Thyroid gland (tissue), 4 donors: ENCODE measurements at regions not wholly inside any gene's neighbourhood (a gene's known extent, or its start where the extent isn't known, plus 50 kb on each side); places are given as distances from the start of the nearest gene placed in this dataset.

ENCODE experiments used
- DNase-seq, 2 donors: peaks; one replicate each; pipeline ENCODE4 v3.0.0-alpha.2; 2019
- H3K27ac ChIP-seq, 3 donors: fragments of 200-600 bp; sonication (generic); 1 replicate in 2 of 3; 2 replicates in 1 of 3; pipeline ENCODE4 v1.5.1; 2016 to 2019; ENCODE audit warnings: mild to moderate bottlenecking in 1 of 3, moderate library complexity in 1 of 3
- H3K27me3 ChIP-seq: fragments of 200-600 bp; sonication (generic); one replicate; pipeline ENCODE4 v1.5.1; 2019
- H3K36me3 ChIP-seq, 2 donors: fragments of 200-600 bp; sonication (generic); one replicate each; pipeline ENCODE4 v1.5.1; 2016 to 2019
- H3K4me1 ChIP-seq, 2 donors: fragments of 200-600 bp; sonication (generic); one replicate each; pipeline ENCODE4 v1.5.1; 2017 to 2019
- H3K4me3 ChIP-seq, 3 donors: fragments of 200-600 bp; sonication (generic); replicated peaks in 1 of 3; 1 replicate in 2 of 3; 2 replicates in 1 of 3; pipeline ENCODE4 v1.5.1; 2016; ENCODE audit warnings: mild to moderate bottlenecking in 1 of 3
- H3K9me3 ChIP-seq: fragments of 200-600 bp; sonication (generic); one replicate; pipeline ENCODE4 v1.5.1; 2017
- CTCF ChIP-seq, 6 experiments: fragments of 200-600 bp in 3 of 6; fragments of 450-650 bp in 3 of 6; sonication (generic) in 3 of 6; IDR thresholded peaks; one replicate each; pipeline ENCODE4 v1.5.1; 2016 to 2019; ENCODE audit warnings: antibody characterized with exemption in 6 of 6, mild to moderate bottlenecking in 2 of 6, inconsistent platforms in 1 of 6, moderate library complexity in 1 of 6
- POLR2A ChIP-seq, 2 donors: fragments of 450-650 bp; IDR thresholded peaks; one replicate each; pipeline ENCODE4 v1.6.1; 2017; ENCODE audit warnings: antibody characterized with exemption in 2 of 2, mild to moderate bottlenecking in 2 of 2, moderate library complexity in 1 of 2
- WGBS, 2 donors: methylation state at CpG; one replicate each; pipeline ENCODE4 v1.1.5; 2017; 5-methylcytosine and 5-hydroxymethylcytosine counted together
- intact Hi-C: fragments of 100-400 bp; cut with DNase I; formaldehyde crosslinking; loops from one replicate; pipeline ENCODE4 v1.15.1; 2023

- TF ChIP-seq POLR2A (IDR thresholded peaks at IDR 0.05): no peak
- no peak for TF ChIP-seq CTCF (IDR thresholded peaks at IDR 0.05)
- WGBS, 2 donors: 86% methylated on average over 4 of the region's 4 CpGs
- H3K4me3 ChIP-seq: no peak overlapping the region
- H3K9me3 ChIP-seq: no peaks in the 10 kb centered on the region
- intact Hi-C loops: no loop called here
- H3K27me3 ChIP-seq: no peaks in the 10 kb centered on the region
- H3K4me1 ChIP-seq: no peaks in the 10 kb centered on the region
- no peak overlapping the region for H3K27ac ChIP-seq
- no peaks in the 10 kb centered on the region for H3K36me3 ChIP-seq
- DNase-seq: no peak
These were observed 719.0 kb upstream of the ZNF385D start for GRCh38 chr3:22469995-22470394.

GRCh38 chr3:22471557-22471956, 720.5 kb upstream of the ZNF385D start:
- H3K9me3 ChIP-seq: no peaks in the 10 kb centered on the region
- 71 to 75% methylated on average over 4 of the region's 4 CpGs for WGBS, 2 donors
- H3K36me3 ChIP-seq: no peaks in the 10 kb centered on the region
- no peaks in the 10 kb centered on the region for H3K27me3 ChIP-seq
- no peak for TF ChIP-seq CTCF (IDR thresholded peaks at IDR 0.05)
- no peak for DNase-seq
- no peak overlapping the region for H3K4me3 ChIP-seq
- H3K27ac ChIP-seq: no peak overlapping the region
- H3K4me1 ChIP-seq: no peaks in the 10 kb centered on the region
- intact Hi-C loops: no loop called here

GRCh38 chr3:22474706-22475445, 723.9 kb upstream of the ZNF385D start:
- Histone ChIP-seq H3K27ac (no peak overlapping the region), H3K9me3 (no peaks in the 10 kb centered on the region), H3K27me3 (no peaks in the 10 kb centered on the region), H3K4me1 (no peaks in the 10 kb centered on the region), H3K4me3 (no peak overlapping the region), H3K36me3 (no peaks in the 10 kb centered on the region)
- WGBS, 2 donors: 81 to 89% methylated on average over 8 of the region's 8 CpGs
- DNase-seq: no peak
- TF ChIP-seq POLR2A (IDR thresholded peaks at IDR 0.05) (no peak), CTCF (IDR thresholded peaks at IDR 0.05) (no peak)
- intact Hi-C loops: no loop called here

GRCh38 chr3:22475665-22476240, 724.7 kb upstream of the ZNF385D start:
- Histone ChIP-seq H3K27ac (no peak overlapping the region), H3K27me3 (no peaks in the 10 kb centered on the region), H3K4me1 (no peaks in the 10 kb centered on the region), H3K36me3 (no peaks in the 10 kb centered on the region), H3K9me3 (no peaks in the 10 kb centered on the region), H3K4me3 (no peak overlapping the region)
- intact Hi-C loops: no loop called here
- DNase-seq: no peak
- TF ChIP-seq POLR2A (IDR thresholded peaks at IDR 0.05): no peak
- no peak for TF ChIP-seq CTCF (IDR thresholded peaks at IDR 0.05)
- WGBS, 2 donors: 87 to 94% methylated on average over 2 to 3 of the region's 3 CpGs

GRCh38 chr3:22476976-22477375, 726.0 kb upstream of the ZNF385D start:
- no peak for TF ChIP-seq CTCF (IDR thresholded peaks at IDR 0.05)
- no peak for TF ChIP-seq POLR2A (IDR thresholded peaks at IDR 0.05)
- WGBS, 2 donors: 34 to 73% methylated on average over 1 of the region's 1 CpG
- Histone ChIP-seq H3K36me3 (no peaks in the 10 kb centered on the region), H3K27ac (no peak overlapping the region), H3K4me3 (no peak overlapping the region), H3K4me1 (no peaks in the 10 kb centered on the region), H3K9me3 (no peaks in the 10 kb centered on the region), H3K27me3 (no peaks in the 10 kb centered on the region)
- no peak for DNase-seq
- intact Hi-C loops: no loop called here
